ENCODE measurements at regions not wholly inside any gene's neighbourhood (a gene's known extent, or its start where the extent isn't known, plus 50 kb on each side); places are given as distances from the start of the nearest gene placed in this dataset.

DNA sequence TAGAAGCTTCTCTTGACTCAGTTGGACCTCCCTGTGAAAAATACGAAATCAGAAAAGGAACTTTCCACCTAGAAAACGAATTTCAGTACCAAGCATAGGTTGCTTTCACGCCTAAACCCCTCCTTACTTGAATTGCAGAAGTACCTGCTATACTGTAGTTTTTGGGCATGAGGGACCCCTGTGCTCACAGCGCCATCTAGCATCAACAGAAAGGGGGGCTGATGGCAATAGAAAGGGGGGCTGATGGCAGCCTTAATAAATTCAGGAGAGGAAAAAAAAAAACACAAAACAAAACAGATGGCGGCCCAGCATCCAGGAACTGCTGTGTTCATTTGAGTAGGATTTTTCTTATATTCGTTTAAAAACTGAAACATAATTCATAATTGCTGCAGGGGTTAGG lies 96.7 kb downstream of the NPAP1 start:
- peaks cover 22% of the 10 kb centered on the region for H3K4me1 Mint-ChIP-seq
- TF ChIP-seq CBFB (CRISPR knock-in tag; IDR thresholded peaks at IDR 0.05; ENCODE audit: low read depth) = no peak
- no peak for TF ChIP-seq ZNF671 (CRISPR knock-in tag; IDR thresholded peaks at IDR 0.05)
- TF ChIP-seq, protein P1, sequence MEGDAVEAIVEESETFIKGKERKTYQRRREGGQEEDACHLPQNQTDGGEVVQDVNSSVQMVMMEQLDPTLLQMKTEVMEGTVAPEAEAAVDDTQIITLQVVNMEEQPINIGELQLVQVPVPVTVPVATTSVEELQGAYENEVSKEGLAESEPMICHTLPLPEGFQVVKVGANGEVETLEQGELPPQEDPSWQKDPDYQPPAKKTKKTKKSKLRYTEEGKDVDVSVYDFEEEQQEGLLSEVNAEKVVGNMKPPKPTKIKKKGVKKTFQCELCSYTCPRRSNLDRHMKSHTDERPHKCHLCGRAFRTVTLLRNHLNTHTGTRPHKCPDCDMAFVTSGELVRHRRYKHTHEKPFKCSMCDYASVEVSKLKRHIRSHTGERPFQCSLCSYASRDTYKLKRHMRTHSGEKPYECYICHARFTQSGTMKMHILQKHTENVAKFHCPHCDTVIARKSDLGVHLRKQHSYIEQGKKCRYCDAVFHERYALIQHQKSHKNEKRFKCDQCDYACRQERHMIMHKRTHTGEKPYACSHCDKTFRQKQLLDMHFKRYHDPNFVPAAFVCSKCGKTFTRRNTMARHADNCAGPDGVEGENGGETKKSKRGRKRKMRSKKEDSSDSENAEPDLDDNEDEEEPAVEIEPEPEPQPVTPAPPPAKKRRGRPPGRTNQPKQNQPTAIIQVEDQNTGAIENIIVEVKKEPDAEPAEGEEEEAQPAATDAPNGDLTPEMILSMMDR (IDR thresholded peaks at IDR 0.05) = 0 out of 2 replicates have a peak, but pooled peaks have one; percentile 12
- no peak for TF ChIP-seq ZNF416 (CRISPR knock-in tag; IDR thresholded peaks at IDR 0.05)
- no peak for TF ChIP-seq NR1H2 (CRISPR knock-in tag; IDR thresholded peaks at IDR 0.05)
- no peaks in the 10 kb centered on the region; the same call in 1 of the 2 replicates for H3K27me3 Mint-ChIP-seq (ENCODE audit: low read depth)
- peaks cover 32% of the 10 kb centered on the region for H3K9me3 Mint-ChIP-seq
- ChIA-PET CTCF (interaction anchor here (1.0 to 1.4 kb wide), 3 partner anchors 8 to 364 kb away, joined by 3 to 7 read pairs (median 4); no protein-coding TSS in a partner anchor), POLR2A (interaction anchor here (0.6 to 1.7 kb wide), 2 partner anchors 51 to 184 kb away, joined by 3 to 5 read pairs; no protein-coding TSS in a partner anchor)
- DNase-seq (ENCODE audit: low spot score) = peak; percentile 51
- H3K4me3 Mint-ChIP-seq = peak overlapping the region; percentile 77
- H3K36me3 Mint-ChIP-seq = peaks cover 16% of the 10 kb centered on the region
- ATAC-seq = peak; percentile 85
- peak overlapping the region; percentile 98 for H3K27ac Mint-ChIP-seq

DNA sequence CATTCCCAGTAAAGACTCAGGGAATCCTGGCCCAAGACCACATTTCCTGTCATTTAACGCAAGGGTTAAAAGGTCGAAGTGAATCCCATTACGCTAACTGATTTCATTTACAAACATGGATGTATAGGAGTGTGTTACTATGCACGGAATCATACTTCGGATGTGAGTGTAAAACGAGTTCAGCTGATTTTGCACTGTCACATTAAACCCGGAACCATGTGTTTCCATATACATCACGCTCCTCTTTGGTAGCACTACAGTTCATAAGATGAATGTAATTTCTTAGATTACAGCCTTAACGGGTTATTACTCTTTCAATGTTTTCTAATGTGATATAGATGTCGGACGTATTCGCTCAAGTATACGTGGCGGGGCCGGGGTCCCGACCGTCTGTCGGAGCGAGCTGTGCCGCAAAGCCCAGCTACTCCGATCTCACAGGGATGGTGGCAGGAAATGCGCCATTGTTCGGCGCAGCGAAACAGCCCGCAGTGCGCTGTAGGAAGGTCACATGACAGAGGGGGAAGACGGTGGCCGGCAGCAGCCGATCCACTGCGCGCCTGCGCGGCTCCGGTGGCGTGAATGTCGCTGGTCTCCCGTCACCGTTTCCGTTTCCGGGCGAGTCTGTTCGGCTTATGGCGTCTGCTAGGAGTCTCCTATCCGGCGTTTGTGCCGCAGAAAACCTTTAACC lies 97.3 kb downstream of the NPAP1 start:
- Mint-ChIP-seq H3K36me3 (peaks cover 18% of the 10 kb centered on the region), H3K4me3 (peak overlapping the region; percentile 77), H3K4me1 (peaks cover 22% of the 10 kb centered on the region), H3K9me3 (peaks cover 34% of the 10 kb centered on the region), H3K27ac (peak overlapping the region; percentile 98), H3K27me3 (ENCODE audit: low read depth) (no peaks in the 10 kb centered on the region; the same call in 1 of the 2 replicates)
- ChIA-PET POLR2A (interaction anchor here (0.6 to 1.7 kb wide), 3 partner anchors 50 to 906 kb away, joined by 3 to 5 read pairs (median 3); no protein-coding TSS in a partner anchor), CTCF (interaction anchor here (0.8 to 1.4 kb wide), 3 partner anchors 9 to 363 kb away, joined by 3 to 7 read pairs (median 3); no protein-coding TSS in a partner anchor)
- DNase-seq (ENCODE audit: low spot score) = peak; percentile 84
- peak; percentile 83 for ATAC-seq
- TF ChIP-seq FOXK1 (CRISPR knock-in tag; IDR thresholded peaks at IDR 0.05) = peak; percentile 70; the same call in 1 of the 2 replicates
- 0 out of 2 replicates have a peak, but pooled peaks have one; percentile 18 for TF ChIP-seq CREM (CRISPR knock-in tag; IDR thresholded peaks at IDR 0.05)
- TF ChIP-seq ESRRA (CRISPR knock-in tag; IDR thresholded peaks at IDR 0.05; ENCODE audit: borderline replicate concordance) = no peak
- TF ChIP-seq, protein P2, sequence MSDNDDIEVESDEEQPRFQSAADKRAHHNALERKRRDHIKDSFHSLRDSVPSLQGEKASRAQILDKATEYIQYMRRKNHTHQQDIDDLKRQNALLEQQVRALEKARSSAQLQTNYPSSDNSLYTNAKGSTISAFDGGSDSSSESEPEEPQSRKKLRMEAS (CRISPR knock-in tag; IDR thresholded peaks at IDR 0.05) = no peak
- TF ChIP-seq, protein P3, sequence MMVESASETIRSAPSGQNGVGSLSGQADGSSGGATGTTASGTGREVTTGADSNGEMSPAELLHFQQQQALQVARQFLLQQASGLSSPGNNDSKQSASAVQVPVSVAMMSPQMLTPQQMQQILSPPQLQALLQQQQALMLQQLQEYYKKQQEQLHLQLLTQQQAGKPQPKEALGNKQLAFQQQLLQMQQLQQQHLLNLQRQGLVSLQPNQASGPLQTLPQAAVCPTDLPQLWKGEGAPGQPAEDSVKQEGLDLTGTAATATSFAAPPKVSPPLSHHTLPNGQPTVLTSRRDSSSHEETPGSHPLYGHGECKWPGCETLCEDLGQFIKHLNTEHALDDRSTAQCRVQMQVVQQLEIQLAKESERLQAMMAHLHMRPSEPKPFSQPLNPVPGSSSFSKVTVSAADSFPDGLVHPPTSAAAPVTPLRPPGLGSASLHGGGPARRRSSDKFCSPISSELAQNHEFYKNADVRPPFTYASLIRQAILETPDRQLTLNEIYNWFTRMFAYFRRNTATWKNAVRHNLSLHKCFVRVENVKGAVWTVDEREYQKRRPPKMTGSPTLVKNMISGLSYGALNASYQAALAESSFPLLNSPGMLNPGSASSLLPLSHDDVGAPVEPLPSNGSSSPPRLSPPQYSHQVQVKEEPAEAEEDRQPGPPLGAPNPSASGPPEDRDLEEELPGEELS (CRISPR knock-in tag; IDR thresholded peaks at IDR 0.05) = peak; percentile 68
- TF ChIP-seq, protein P4, sequence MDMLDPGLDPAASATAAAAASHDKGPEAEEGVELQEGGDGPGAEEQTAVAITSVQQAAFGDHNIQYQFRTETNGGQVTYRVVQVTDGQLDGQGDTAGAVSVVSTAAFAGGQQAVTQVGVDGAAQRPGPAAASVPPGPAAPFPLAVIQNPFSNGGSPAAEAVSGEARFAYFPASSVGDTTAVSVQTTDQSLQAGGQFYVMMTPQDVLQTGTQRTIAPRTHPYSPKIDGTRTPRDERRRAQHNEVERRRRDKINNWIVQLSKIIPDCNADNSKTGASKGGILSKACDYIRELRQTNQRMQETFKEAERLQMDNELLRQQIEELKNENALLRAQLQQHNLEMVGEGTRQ (CRISPR knock-in tag; IDR thresholded peaks at IDR 0.05) = peak; percentile 94
- TF ChIP-seq, protein P5, sequence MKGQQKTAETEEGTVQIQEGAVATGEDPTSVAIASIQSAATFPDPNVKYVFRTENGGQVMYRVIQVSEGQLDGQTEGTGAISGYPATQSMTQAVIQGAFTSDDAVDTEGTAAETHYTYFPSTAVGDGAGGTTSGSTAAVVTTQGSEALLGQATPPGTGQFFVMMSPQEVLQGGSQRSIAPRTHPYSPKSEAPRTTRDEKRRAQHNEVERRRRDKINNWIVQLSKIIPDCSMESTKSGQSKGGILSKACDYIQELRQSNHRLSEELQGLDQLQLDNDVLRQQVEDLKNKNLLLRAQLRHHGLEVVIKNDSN (CRISPR knock-in tag; IDR thresholded peaks at IDR 0.05) = peak; percentile 89
- TF ChIP-seq GABPB1 (CRISPR knock-in tag; IDR thresholded peaks at IDR 0.05) = 0 out of 2 replicates have a peak, but pooled peaks have one; percentile 31
- TF ChIP-seq, protein P6, sequence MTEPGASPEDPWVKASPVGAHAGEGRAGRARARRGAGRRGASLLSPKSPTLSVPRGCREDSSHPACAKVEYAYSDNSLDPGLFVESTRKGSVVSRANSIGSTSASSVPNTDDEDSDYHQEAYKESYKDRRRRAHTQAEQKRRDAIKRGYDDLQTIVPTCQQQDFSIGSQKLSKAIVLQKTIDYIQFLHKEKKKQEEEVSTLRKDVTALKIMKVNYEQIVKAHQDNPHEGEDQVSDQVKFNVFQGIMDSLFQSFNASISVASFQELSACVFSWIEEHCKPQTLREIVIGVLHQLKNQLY (CRISPR knock-in tag; IDR thresholded peaks at IDR 0.05) = no peak

DNA sequence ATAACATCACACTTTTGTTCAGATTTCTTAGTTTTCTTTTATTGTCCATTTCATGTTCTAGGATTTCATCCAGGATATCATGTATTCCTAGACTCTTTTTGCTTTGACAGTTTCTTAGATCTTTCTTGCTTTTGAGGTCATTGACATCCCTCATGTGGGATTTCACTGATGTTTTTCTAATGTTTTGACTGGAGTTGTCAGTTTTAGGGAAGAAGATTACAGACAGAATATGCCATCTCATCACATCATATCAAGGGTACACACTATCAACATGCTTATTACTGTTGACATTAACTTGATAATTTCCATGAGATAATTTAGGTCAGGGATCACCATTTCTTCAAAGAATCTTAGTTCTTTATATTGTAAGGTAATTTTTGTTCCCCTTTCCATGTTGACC lies 101.7 kb downstream of the NPAP1 start:
- H3K4me3 Mint-ChIP-seq = no peak overlapping the region
- no peaks in the 10 kb centered on the region; the same call in none of the 2 replicates for H3K27me3 Mint-ChIP-seq (ENCODE audit: low read depth)
- H3K9me3 Mint-ChIP-seq = peaks cover 46% of the 10 kb centered on the region
- CTCF ChIA-PET = no interaction called here
- H3K4me1 Mint-ChIP-seq = peaks cover 2% of the 10 kb centered on the region
- peaks cover 30% of the 10 kb centered on the region for H3K36me3 Mint-ChIP-seq
- POLR2A ChIA-PET = no interaction called here
- TF ChIP-seq GABPB1 (CRISPR knock-in tag; IDR thresholded peaks at IDR 0.05) (no peak), PRRX2 (CRISPR knock-in tag; IDR thresholded peaks at IDR 0.05) (no peak), NR2C2 (CRISPR knock-in tag; IDR thresholded peaks at IDR 0.05) (no peak), ZNF219 (CRISPR knock-in tag; IDR thresholded peaks at IDR 0.05; ENCODE audit: borderline replicate concordance) (no peak), SMAD4 (CRISPR knock-in tag; IDR thresholded peaks at IDR 0.05) (no peak), ZNF423 (CRISPR knock-in tag; IDR thresholded peaks at IDR 0.05) (no peak), MXD4 (CRISPR knock-in tag; IDR thresholded peaks at IDR 0.05; ENCODE audit: borderline replicate concordance) (no peak), RORB (CRISPR knock-in tag; IDR thresholded peaks at IDR 0.05) (no peak)
- ATAC-seq = no peak
- no peak for DNase-seq (ENCODE audit: low spot score)
- H3K27ac Mint-ChIP-seq = no peak overlapping the region
